ENCODE measurements at regions not wholly inside any gene's neighbourhood (a gene's known extent, or its start where the extent isn't known, plus 50 kb on each side); places are given as distances from the start of the nearest gene placed in this dataset.

- DNase-seq, result no peak
Observed at GRCh38 chr18:22678486-22678885, 254.6 kb upstream of the RBBP8 start.

- no peak for DNase-seq
Observed at GRCh38 chr18:22680944-22681343, 252.2 kb upstream of the RBBP8 start.

- DNase-seq, result no peak
Observed at GRCh38 chr18:22681908-22682307, 251.2 kb upstream of the RBBP8 start.

GRCh38 chr18:22682720-22683119, 250.4 kb upstream of the RBBP8 start:
- DNase-seq, result no peak

GRCh38 chr18:22683196-22683676, 249.9 kb upstream of the RBBP8 start:
- DNase-seq, result peak in 1 of 2 experiments; percentile 2

GRCh38 chr18:22683786-22684185, 249.3 kb upstream of the RBBP8 start:
- DNase-seq, result no peak

- DNase-seq, result no peak
Observed at GRCh38 chr18:22684268-22684667, 248.9 kb upstream of the RBBP8 start.

- DNase-seq, result no peak
Observed at GRCh38 chr18:22685788-22686187, 247.3 kb upstream of the RBBP8 start.

- DNase-seq, result no peak
Observed at GRCh38 chr18:22687892-22688680, 245.0 kb upstream of the RBBP8 start.

- DNase-seq, result no peak
Observed at GRCh38 chr18:22688877-22689496, 244.1 kb upstream of the RBBP8 start.

- no peak for DNase-seq
Observed at GRCh38 chr18:22689712-22690111, 243.4 kb upstream of the RBBP8 start.

GRCh38 chr18:22690556-22690955, 242.6 kb upstream of the RBBP8 start:
- DNase-seq, result no peak

- no peak for DNase-seq
Observed at GRCh38 chr18:22691946-22692710, 241.0 kb upstream of the RBBP8 start.

- DNase-seq, result no peak
Observed at GRCh38 chr18:22694954-22695353, 238.2 kb upstream of the RBBP8 start.

- DNase-seq, result no peak
Observed at GRCh38 chr18:22695674-22696073, 237.5 kb upstream of the RBBP8 start.

- no peak for DNase-seq
Observed at GRCh38 chr18:22697561-22697960, 235.6 kb upstream of the RBBP8 start.

GRCh38 chr18:22698711-22699110, 234.4 kb upstream of the RBBP8 start:
- DNase-seq, result no peak

- DNase-seq, result no peak
Observed at GRCh38 chr18:22699629-22700028, 233.5 kb upstream of the RBBP8 start.

GRCh38 chr18:22700920-22701319, 232.2 kb upstream of the RBBP8 start:
- no peak for DNase-seq

- DNase-seq, result no peak
Observed at GRCh38 chr18:22701326-22701725, 231.8 kb upstream of the RBBP8 start.

- no peak for DNase-seq
Observed at GRCh38 chr18:22701795-22702194, 231.3 kb upstream of the RBBP8 start.

- no peak for DNase-seq
Observed at GRCh38 chr18:22702806-22703205, 230.3 kb upstream of the RBBP8 start.

GRCh38 chr18:22703883-22704585, 229.1 kb upstream of the RBBP8 start:
- DNase-seq, result peak in 1 of 2 experiments; percentile 56
